H9 (cell line): ENCODE measurements at regions not wholly inside any gene's neighbourhood (a gene's known extent, or its start where the extent isn't known, plus 50 kb on each side); places are given as distances from the start of the nearest gene placed in this dataset.

ENCODE experiments used
- DNase-seq: peaks from one replicate; pipeline ENCODE4 v3.0.0-alpha.2; 2017
- H2AFZ ChIP-seq: one replicate; pipeline ENCODE4 v1.6.1; 2013; ENCODE audit warnings: mild to moderate bottlenecking, low read length, control low read depth, moderate library complexity
- H2AK5ac ChIP-seq: 2 replicates; pipeline ENCODE4 v1.6.1; 2013; ENCODE audit warnings: low read length, control low read depth, mixed read lengths; ENCODE audit not compliant: insufficient read length
- H2BK120ac ChIP-seq: one replicate; pipeline ENCODE4 v1.6.1; 2013; ENCODE audit warnings: low read depth, mild to moderate bottlenecking, low read length, control low read depth, inconsistent platforms; ENCODE audit not compliant: poor library complexity, severe bottlenecking
- H2BK12ac ChIP-seq: 2 replicates; pipeline ENCODE4 v1.6.1; 2013; ENCODE audit warnings: low read length, control low read depth, mixed read lengths, low read depth; ENCODE audit not compliant: insufficient read length
- H2BK15ac ChIP-seq: 2 replicates; pipeline ENCODE4 v1.6.1; 2013; ENCODE audit warnings: low read depth, low read length, control low read depth
- H2BK20ac ChIP-seq: one replicate; pipeline ENCODE4 v1.6.1; 2013; ENCODE audit warnings: low read depth, mild to moderate bottlenecking, low read length, control low read depth, inconsistent platforms; ENCODE audit not compliant: poor library complexity, severe bottlenecking
- H2BK5ac ChIP-seq: 2 replicates; pipeline ENCODE4 v1.6.1; 2013; ENCODE audit warnings: low read length, control low read depth, mixed read lengths; ENCODE audit not compliant: insufficient read length
- H3K14ac ChIP-seq: 2 replicates; pipeline ENCODE4 v1.6.1; 2013; ENCODE audit warnings: low read length, control low read depth; ENCODE audit not compliant: insufficient read depth
- H3K18ac ChIP-seq: 2 replicates; pipeline ENCODE4 v1.6.1; 2013; ENCODE audit warnings: low read depth, mild to moderate bottlenecking, mixed read lengths, low read length, control low read depth; ENCODE audit not compliant: insufficient read length
- H3K23ac ChIP-seq: 2 replicates; pipeline ENCODE4 v1.6.1; 2013; ENCODE audit warnings: low read length, control low read depth, mixed read lengths, low read depth; ENCODE audit not compliant: insufficient read length
- H3K23me2 ChIP-seq: 2 replicates; pipeline ENCODE4 v1.6.1; 2013; ENCODE audit warnings: low read depth, mild to moderate bottlenecking, mixed read lengths, low read length, control low read depth; ENCODE audit not compliant: insufficient read length, poor library complexity, severe bottlenecking
- H3K27ac ChIP-seq: 2 replicates; pipeline ENCODE4 v1.5.1; 2013; ENCODE audit warnings: low read length, control low read depth, mixed read lengths, low read depth; ENCODE audit not compliant: insufficient read length
- H3K27me3 ChIP-seq: 2 replicates; pipeline ENCODE4 v1.6.1; 2013; ENCODE audit warnings: low read length, control low read depth, inconsistent platforms; ENCODE audit not compliant: insufficient read depth
- H3K4ac ChIP-seq: 2 replicates; pipeline ENCODE4 v1.6.1; 2013; ENCODE audit warnings: low read depth, mild to moderate bottlenecking, control low read depth, inconsistent platforms, low read length, moderate library complexity
- H3K4me1 ChIP-seq: 2 replicates; pipeline ENCODE4 v1.6.1; 2013; ENCODE audit warnings: low read length, control low read depth, inconsistent platforms; ENCODE audit not compliant: insufficient read depth
- H3K4me2 ChIP-seq: 2 replicates; pipeline ENCODE4 v1.6.1; 2013; ENCODE audit warnings: low read length, control low read depth, mixed read lengths; ENCODE audit not compliant: insufficient read length, insufficient read depth
- H3K56ac ChIP-seq: 2 replicates; pipeline ENCODE4 v1.6.1; 2013; ENCODE audit warnings: low read depth, mild to moderate bottlenecking, mixed read lengths, low read length, control low read depth; ENCODE audit not compliant: insufficient read length
- H3K79me1 ChIP-seq: 2 replicates; pipeline ENCODE4 v1.6.1; 2013; ENCODE audit warnings: low read depth, mild to moderate bottlenecking, moderate library complexity, low read length, control low read depth, inconsistent platforms; ENCODE audit not compliant: insufficient read depth, poor library complexity, severe bottlenecking
- H3K79me2 ChIP-seq: 2 replicates; pipeline ENCODE4 v1.6.1; 2013; ENCODE audit warnings: low read length, control low read depth, inconsistent platforms; ENCODE audit not compliant: insufficient read depth
- H3K9ac ChIP-seq: 2 replicates; pipeline ENCODE4 v1.6.1; 2013; ENCODE audit warnings: low read length, control low read depth, mixed read lengths; ENCODE audit not compliant: insufficient read length; ENCODE audit errors: extremely low read depth
- H3K9me3 ChIP-seq: one replicate; pipeline ENCODE4 v1.6.1; 2013; ENCODE audit warnings: low read depth, low read length, inconsistent platforms; ENCODE audit not compliant: control insufficient read depth
- H3T11ph ChIP-seq: one replicate; pipeline ENCODE4 v1.6.1; 2013; ENCODE audit warnings: mild to moderate bottlenecking, low read length, control low read depth, inconsistent platforms
- H4K20me1 ChIP-seq: one replicate; pipeline ENCODE4 v1.6.1; 2013; ENCODE audit not compliant: control insufficient read depth, insufficient read length, insufficient read depth
- H4K5ac ChIP-seq: 2 replicates; pipeline ENCODE4 v1.6.1; 2013; ENCODE audit warnings: low read depth, mild to moderate bottlenecking, mixed read lengths, low read length, control low read depth; ENCODE audit not compliant: insufficient read length
- H4K8ac ChIP-seq: replicated peaks from 2 replicates; pipeline ENCODE4 v1.6.1; 2013; ENCODE audit warnings: low read length, control low read depth, mixed read lengths, low read depth; ENCODE audit not compliant: insufficient read length
- H4K91ac ChIP-seq: 2 replicates; pipeline ENCODE4 v1.6.1; 2013; ENCODE audit warnings: low read depth, mild to moderate bottlenecking, moderate library complexity, mixed read lengths, low read length, control low read depth; ENCODE audit not compliant: insufficient read length
- H3K27ac Mint-ChIP-seq, 3 experiments: 2 replicates in 2 of 3; 3 replicates in 1 of 3; pipeline ENCODE4 v1.8.0; 2020 to 2021; ENCODE audit warnings: mixed read lengths in 3 of 3, mild to moderate bottlenecking in 1 of 3, moderate library complexity in 1 of 3
- H3K27me3 Mint-ChIP-seq: 2 replicates; pipeline ENCODE4 v1.8.0; 2021; ENCODE audit warnings: low read depth, mild to moderate bottlenecking, moderate library complexity, mixed read lengths
- H3K36me3 Mint-ChIP-seq, 3 experiments: 2 replicates in 2 of 3; 3 replicates in 1 of 3; pipeline ENCODE4 v1.8.0; 2020 to 2021; ENCODE audit warnings: low read depth in 3 of 3, mixed read lengths in 3 of 3; ENCODE audit not compliant: insufficient read depth in 1 of 3
- H3K4me1 Mint-ChIP-seq, 2 experiments: 2 replicates each; pipeline ENCODE4 v1.8.0; 2020; ENCODE audit warnings: mixed read lengths in 2 of 2
- H3K4me3 Mint-ChIP-seq, 2 experiments: 2 replicates in 1 of 2; 3 replicates in 1 of 2; pipeline ENCODE4 v1.8.0; 2020 to 2021; ENCODE audit warnings: mild to moderate bottlenecking in 2 of 2, mixed read lengths in 2 of 2, moderate library complexity in 1 of 2
- H3K9me3 Mint-ChIP-seq, 2 experiments: 2 replicates in 1 of 2; 3 replicates in 1 of 2; pipeline ENCODE4 v1.8.0; 2020; ENCODE audit warnings: mild to moderate bottlenecking in 2 of 2, mixed read lengths in 2 of 2, moderate library complexity in 1 of 2
- CTCF ChIP-seq: fragments of 200-600 bp; sonication (generic); conservative IDR thresholded peaks from 3 replicates; pipeline ENCODE4 v1.8.0; 2021; ENCODE audit warnings: antibody characterized with exemption, mild to moderate bottlenecking

- no peak overlapping the region for H3K4ac ChIP-seq
- no peaks in the 10 kb centered on the region for H4K20me1 ChIP-seq
- DNase-seq = no peak
- H3K4me2 ChIP-seq = no peak overlapping the region
- no peak overlapping the region for H2BK120ac ChIP-seq
- H3K56ac ChIP-seq = no peak overlapping the region
- H3K4me1 ChIP-seq = no peaks in the 10 kb centered on the region
- H3K23me2 ChIP-seq = no peaks in the 10 kb centered on the region
- no peak overlapping the region for H3K27ac ChIP-seq
- Mint-ChIP-seq H3K4me3 (no peak overlapping the region), H3K9me3 (no peaks in the 10 kb centered on the region), H3K27me3 (no peaks in the 10 kb centered on the region), H3K27ac (no peak overlapping the region), H3K36me3 (no peaks in the 10 kb centered on the region), H3K4me1 (no peaks in the 10 kb centered on the region)
- no peak overlapping the region for H2AK5ac ChIP-seq
- no peak overlapping the region for H4K5ac ChIP-seq
- H4K91ac ChIP-seq = no peak overlapping the region
- H3K27me3 ChIP-seq = no peaks in the 10 kb centered on the region
- no peaks in the 10 kb centered on the region for H3K79me1 ChIP-seq
- H2AFZ ChIP-seq = no peak overlapping the region
- no peak overlapping the region for H2BK20ac ChIP-seq
- no peak overlapping the region for H2BK5ac ChIP-seq
- no peaks in the 10 kb centered on the region for H3K9me3 ChIP-seq
- no peak overlapping the region for H2BK15ac ChIP-seq
- H2BK12ac ChIP-seq = no peak overlapping the region
- no peak overlapping the region for H3T11ph ChIP-seq
- no peak overlapping the region for H3K9ac ChIP-seq
- TF ChIP-seq CTCF = no peak
- no peak overlapping the region for H3K18ac ChIP-seq
- no peaks in the 10 kb centered on the region for H3K79me2 ChIP-seq
- H4K8ac ChIP-seq = no peak overlapping the region
- H3K14ac ChIP-seq = no peak overlapping the region
- no peak overlapping the region for H3K23ac ChIP-seq
These were observed 946.3 kb upstream of the INTU start for GRCh38 chr4:126686491-126686890.
